GM18873 (cell line): ENCODE measurements at regions not wholly inside any gene's neighbourhood (a gene's known extent, or its start where the extent isn't known, plus 50 kb on each side); places are given as distances from the start of the nearest gene placed in this dataset.

Experiments used
- ATAC-seq: cut with Tn5 transposase; IDR thresholded peaks from one replicate; pipeline ENCODE4 v1.9.1; 2021; ENCODE audit warnings: mild to moderate bottlenecking, moderate library complexity, moderate number of reproducible peaks; ENCODE audit not compliant: unreplicated experiment, low FRiP score

- ATAC-seq, result no peak
Observed at GRCh38 chr6:92196325-92196724, 1223.0 kb downstream of the EPHA7 start.

DNA sequence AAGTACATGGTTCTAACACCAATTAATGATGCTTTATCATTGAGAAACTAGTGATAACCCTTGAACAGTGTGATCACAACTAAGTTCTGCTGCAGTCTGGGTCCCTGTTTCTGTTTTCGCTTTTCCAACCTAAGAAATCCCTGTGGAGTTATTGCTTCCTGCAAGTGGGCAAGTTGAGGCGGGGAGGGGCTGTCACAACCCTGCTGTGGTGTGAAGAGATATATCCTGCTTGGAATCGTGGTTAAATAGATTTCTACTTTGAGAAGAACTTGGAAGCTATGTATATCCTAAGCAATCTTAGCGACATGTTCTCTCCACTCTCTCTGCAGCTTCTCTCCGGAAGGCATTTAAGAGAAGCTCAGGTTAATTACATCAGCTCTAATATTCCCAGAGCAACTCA lies 1223.6 kb downstream of the EPHA7 start:
- ATAC-seq, result no peak

DNA sequence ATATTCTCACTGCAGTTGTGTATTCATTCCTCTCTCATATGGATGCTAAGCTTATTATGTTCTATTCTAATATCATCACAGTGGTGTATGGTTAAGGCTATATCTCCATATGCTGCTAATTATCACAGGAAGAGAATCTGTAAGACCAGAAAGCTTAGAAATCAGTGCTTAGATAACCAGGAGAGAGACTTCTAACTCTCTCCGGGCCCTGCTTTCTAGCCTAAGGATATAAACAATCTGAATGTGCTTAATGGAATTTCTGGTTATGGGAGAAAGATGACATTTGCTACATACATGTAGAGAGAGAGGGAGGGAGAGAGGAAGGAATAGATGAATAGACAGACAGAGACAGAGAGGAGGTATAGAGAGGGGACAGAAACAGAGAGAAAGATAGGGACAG lies 1231.3 kb downstream of the EPHA7 start:
- no peak for ATAC-seq

DNA sequence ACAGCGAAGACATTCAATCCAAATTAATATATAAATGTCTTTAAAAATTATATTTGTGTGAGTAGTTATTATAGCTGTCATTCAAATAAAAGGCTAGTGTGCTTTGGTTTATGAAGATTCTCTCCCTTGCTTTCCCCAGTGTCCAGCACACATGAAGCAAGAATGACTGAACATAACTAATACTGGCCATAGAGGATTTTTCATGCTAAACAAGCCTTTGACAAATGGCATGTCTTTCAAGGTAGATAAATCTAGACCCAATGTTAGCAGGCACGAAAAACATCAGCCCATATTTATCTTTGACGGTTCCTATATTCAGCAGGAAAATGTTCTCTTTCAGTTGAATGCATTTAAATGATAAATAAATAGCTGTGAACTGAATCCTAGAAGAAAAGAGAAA lies 1234.4 kb downstream of the EPHA7 start:
- no peak for ATAC-seq

GRCh38 chr6:92181347-92181746 lies 1238.0 kb downstream of the EPHA7 start:
- ATAC-seq, result no peak

DNA sequence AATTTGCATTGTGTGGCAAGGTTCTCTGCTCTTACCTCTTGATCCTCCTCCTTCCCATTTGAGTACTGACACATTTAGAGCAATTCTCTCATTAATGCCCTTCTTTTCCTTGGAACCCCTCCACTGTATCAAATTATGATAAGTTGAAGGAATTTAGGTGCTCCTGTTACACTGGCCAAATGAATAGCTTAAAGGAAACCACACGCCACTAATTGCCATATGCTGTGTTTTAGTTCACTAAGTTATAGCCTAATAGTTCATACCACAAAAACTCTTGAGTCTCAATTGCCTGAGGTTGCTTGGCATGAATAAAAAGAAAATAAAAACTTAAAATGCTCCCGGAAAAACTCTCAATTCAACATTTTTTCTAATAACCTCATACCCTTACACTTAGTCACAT lies 1239.3 kb downstream of the EPHA7 start:
- ATAC-seq, result no peak

DNA sequence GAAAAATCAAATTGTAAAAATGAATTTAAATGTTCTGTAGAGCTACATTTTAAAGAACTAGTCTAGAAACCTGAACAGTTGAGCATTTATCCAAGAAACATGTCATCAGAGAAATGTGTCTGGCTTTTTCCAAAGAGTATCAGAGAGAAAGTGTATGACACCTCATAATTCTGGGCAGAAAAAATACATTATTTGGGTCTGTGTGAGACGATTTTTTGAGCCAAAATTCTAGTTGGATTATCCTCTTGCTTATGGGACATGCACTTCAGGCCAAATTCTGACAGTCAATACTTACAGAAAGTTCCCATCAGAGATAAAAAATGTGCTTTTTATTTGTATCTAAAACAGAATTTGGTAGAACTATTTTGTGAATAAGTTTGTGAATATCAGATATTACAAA lies 1242.7 kb downstream of the EPHA7 start:
- ATAC-seq, result no peak

DNA sequence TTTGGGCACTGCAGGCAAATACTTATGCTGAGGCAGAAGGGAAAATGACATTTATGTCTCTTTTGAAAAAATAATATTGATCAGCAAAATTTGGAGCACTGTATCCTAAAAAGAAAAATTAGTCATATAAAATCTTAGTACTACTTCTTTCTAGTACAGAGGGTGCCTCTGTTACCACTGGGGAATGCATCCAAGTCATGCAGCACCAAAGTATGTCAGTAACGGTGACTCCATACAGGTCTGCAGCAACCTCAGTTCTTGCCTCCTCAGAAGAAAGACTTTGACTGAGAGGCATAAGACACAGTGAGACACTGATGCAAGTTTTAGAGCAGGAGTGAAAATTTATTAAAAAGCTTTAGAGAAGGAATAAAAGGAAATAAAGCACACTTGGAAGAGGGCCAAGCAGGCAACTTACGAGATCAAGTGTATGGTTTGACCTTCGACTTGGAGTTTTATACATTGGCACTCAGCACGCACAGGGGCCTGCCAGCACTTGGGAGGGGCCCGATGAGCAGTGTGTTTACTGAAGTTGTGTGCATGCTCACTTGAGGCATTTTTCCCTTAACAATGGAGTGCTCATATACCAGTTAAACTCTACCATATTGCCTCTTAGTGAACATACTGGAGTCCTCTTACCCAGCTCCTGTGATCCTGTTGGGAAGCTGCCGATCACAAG lies 1244.8 kb downstream of the EPHA7 start:
- no peak for ATAC-seq

DNA sequence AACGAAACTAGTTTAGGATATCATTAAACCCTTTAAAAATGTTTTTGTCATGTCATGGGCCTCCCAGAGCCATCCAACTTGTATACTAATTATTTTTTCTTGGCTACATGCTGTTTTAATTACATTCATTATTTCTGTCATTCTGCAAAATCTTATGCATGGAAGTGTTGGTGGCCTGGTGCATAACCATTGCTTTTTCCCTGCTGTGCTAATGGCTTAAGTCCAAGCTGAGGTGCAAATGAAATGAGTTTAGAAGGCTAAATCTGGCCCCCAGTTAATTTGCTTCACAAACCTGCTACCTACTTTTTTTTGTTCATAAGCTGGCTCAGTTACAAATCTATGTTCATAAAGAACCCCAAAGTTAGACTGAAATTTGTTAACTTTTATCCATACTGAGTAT lies 1249.9 kb downstream of the EPHA7 start:
- ATAC-seq, result no peak

DNA sequence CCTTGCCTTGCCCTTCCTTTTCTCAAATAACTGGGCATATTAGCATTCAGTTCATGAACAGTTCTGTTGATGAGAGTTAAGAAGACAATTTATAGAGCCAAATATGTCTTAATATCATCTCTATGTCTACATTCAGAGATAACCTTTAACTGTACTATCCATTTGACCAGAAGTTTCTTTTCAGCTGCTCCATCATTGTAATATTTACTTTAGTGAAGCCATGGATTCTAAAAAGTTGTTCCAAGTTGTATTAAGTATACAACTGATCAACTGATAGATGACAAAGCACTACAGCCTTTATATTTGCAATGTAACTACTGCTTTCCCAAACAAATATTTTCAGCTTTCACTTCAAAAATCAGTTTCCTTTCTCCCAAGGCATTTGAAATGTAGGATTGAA lies 1252.7 kb downstream of the EPHA7 start:
- ATAC-seq, result no peak

DNA sequence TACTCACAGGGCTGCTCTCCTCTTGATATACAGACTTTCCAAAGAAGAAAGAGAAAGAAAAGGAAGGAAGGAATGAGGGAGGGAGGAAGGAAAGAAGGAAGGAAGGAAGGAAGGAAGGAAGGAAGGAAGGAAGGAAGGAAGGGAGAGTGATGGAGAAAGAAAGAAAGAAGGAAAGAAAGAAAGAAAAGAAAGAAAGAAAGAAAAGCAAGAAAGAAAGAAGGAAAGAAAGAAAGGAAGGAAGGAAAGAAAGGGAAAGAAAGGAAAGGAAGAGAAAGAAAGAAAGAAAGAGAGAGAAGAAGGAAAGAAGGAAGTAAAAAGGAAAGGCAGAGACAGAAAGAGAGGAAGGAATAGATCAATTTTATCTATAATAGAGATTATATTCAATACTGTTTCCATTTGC lies 1257.4 kb downstream of the EPHA7 start:
- ATAC-seq, result no peak

DNA sequence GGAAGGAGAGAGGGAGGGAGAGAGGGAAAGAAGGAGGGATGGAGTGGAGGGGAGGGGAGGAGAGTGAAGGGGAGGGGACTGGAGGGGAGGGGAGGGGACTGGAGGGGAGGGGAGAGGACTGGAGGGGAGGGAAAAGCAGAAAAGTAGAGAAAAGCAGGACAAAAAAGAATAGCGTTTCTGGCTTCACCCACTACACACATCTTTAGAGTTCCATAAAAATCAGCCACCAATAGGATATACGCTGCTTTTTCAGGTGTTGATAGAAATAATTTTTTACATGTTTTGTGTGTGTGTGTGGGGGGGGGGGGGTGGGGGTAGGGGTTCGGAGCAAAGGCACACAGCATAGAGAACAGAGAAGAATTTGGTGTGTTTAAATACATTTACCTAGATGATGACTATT lies 1259.1 kb downstream of the EPHA7 start:
- ATAC-seq, result no peak

DNA sequence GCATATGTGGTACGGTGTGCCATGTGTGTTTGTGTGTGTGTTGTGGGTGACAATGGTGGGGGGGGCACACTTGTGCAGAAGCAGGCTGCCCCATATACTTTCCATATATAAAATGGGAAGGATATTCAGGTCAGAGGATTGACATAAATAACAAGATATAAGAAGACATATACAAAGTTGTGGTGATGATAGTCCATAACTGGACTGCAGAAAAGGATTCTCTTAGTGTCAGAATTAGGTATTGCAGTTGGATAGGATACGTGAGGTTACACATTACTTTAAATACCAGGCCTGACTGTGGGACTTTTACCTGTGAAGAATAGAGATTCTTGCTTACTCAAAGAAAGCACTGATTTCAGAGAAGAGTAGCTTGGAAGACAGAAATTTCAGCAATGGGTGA lies 1260.3 kb downstream of the EPHA7 start:
- ATAC-seq, result no peak

DNA sequence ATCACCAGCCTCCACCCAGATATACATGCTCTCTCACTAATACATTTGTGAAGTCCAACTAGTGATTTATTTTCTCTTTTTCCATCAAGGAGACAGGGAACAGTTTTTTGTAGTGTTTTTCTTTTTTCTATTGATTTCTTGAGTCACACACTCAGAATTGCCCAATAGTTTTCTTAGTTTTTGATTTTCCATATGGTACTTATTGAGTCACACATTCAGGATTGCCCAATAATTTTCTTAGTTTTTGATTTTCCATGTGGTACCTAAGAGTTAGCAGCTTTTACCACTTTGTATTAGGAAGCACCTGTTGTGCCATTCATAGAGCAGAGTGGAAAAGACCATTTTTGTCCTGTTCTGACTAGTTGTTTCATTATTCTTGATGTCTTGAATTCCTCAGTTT lies 1268.8 kb downstream of the EPHA7 start:
- no peak for ATAC-seq

GRCh38 chr6:92147246-92147645 lies 1272.1 kb downstream of the EPHA7 start:
- no peak for ATAC-seq

DNA sequence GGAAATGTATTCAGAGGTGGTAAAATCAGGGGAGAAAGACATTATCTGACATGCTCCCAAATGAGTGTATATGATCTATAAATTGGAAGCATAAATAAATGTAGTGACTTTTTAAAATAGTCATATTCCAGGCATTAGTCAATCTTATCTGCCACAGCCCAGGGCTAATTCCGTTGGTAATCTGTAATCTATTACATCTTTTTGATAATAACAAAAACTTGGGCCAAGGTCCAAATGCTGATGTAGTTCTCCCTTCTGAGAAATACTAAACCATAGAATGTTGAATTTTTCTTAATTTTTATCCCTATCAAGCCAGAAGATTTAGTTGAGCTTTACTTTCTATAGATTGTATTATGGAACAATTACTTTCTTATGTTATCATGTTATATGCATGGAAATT lies 1279.8 kb downstream of the EPHA7 start:
- no peak for ATAC-seq

DNA sequence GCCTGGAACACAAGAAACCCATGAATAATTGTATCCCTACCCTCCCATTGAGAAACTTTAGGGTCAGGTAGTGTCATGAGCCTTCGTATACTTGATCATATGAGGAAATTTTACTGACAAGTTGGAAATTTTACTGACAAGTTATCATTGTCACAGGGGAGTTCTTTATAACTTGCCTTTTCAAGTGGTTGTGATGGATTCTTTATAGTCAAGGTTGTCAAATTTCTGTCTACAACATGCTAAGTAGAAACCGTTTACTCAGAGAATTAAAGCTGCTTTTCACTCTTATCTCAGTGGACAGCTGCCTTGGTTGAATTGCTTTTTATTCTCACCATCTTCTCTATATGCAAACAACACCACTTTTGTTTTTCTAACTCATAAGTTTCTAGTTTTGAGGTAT lies 1286.4 kb downstream of the EPHA7 start:
- no peak for ATAC-seq

GRCh38 chr6:92132457-92132856 lies 1286.9 kb downstream of the EPHA7 start:
- no peak for ATAC-seq

- no peak for ATAC-seq
Observed at GRCh38 chr6:92130944-92131343, 1288.4 kb downstream of the EPHA7 start.

GRCh38 chr6:92126983-92127382 lies 1292.4 kb downstream of the EPHA7 start:
- no peak for ATAC-seq

- no peak for ATAC-seq
Observed at GRCh38 chr6:92126088-92126487, 1293.3 kb downstream of the EPHA7 start.

GRCh38 chr6:92125681-92126080 lies 1293.7 kb downstream of the EPHA7 start:
- no peak for ATAC-seq

- no peak for ATAC-seq
Observed at GRCh38 chr6:92124200-92124651, 1295.1 kb downstream of the EPHA7 start.
